ENCODE measurements at regions not wholly inside any gene's neighbourhood (a gene's known extent, or its start where the extent isn't known, plus 50 kb on each side); places are given as distances from the start of the nearest gene placed in this dataset.

GRCh38 chr12:94872671-94872970 is 130.9 kb downstream of the NDUFA12 start:
- peaks cover 54% of the 10 kb centered on the region for H3K27me3 ChIP-seq (ENCODE audit: insufficient read depth, low read length)
- no peak overlapping the region for H3K4me3 ChIP-seq (ENCODE audit: low read length)
- H3K36me3 ChIP-seq (ENCODE audit: insufficient read depth, low read length): no peaks in the 10 kb centered on the region
- H2AFZ ChIP-seq (ENCODE audit: low read depth, low read length): no peak overlapping the region
- no peaks in the 10 kb centered on the region for H3K9me3 ChIP-seq (ENCODE audit: low read length)
- H3K4me1 ChIP-seq (ENCODE audit: insufficient read depth, low read length): peaks cover 6% of the 10 kb centered on the region

GRCh38 chr12:94872007-94872653 is 131.4 kb downstream of the NDUFA12 start:
- no peaks in the 10 kb centered on the region for H3K9me3 ChIP-seq (ENCODE audit: low read length)
- H3K27me3 ChIP-seq (ENCODE audit: insufficient read depth, low read length): peaks cover 54% of the 10 kb centered on the region
- H3K4me1 ChIP-seq (ENCODE audit: insufficient read depth, low read length): peaks cover 6% of the 10 kb centered on the region
- no peak overlapping the region for H3K4me3 ChIP-seq (ENCODE audit: low read length)
- H2AFZ ChIP-seq (ENCODE audit: low read depth, low read length): no peak overlapping the region
- no peaks in the 10 kb centered on the region for H3K36me3 ChIP-seq (ENCODE audit: insufficient read depth, low read length)

- Histone ChIP-seq H2AFZ (ENCODE audit: low read depth, low read length) (no peak overlapping the region), H3K4me1 (ENCODE audit: insufficient read depth, low read length) (peaks cover 6% of the 10 kb centered on the region), H3K27me3 (ENCODE audit: insufficient read depth, low read length) (peaks cover 53% of the 10 kb centered on the region), H3K4me3 (ENCODE audit: low read length) (no peak overlapping the region), H3K36me3 (ENCODE audit: insufficient read depth, low read length) (no peaks in the 10 kb centered on the region), H3K9me3 (ENCODE audit: low read length) (no peaks in the 10 kb centered on the region)
These were observed 133.0 kb downstream of the NDUFA12 start for GRCh38 chr12:94870511-94870910.

- Histone ChIP-seq H3K27me3 (ENCODE audit: insufficient read depth, low read length) (peaks cover 30% of the 10 kb centered on the region), H3K4me3 (ENCODE audit: low read length) (no peak overlapping the region), H2AFZ (ENCODE audit: low read depth, low read length) (no peak overlapping the region), H3K4me1 (ENCODE audit: insufficient read depth, low read length) (no peaks in the 10 kb centered on the region), H3K9me3 (ENCODE audit: low read length) (no peaks in the 10 kb centered on the region), H3K36me3 (ENCODE audit: insufficient read depth, low read length) (no peaks in the 10 kb centered on the region)
These were observed 135.3 kb downstream of the NDUFA12 start for GRCh38 chr12:94868161-94868560.

GRCh38 chr12:94867066-94867855 is 136.2 kb downstream of the NDUFA12 start:
- Histone ChIP-seq H3K36me3 (ENCODE audit: insufficient read depth, low read length) (no peaks in the 10 kb centered on the region), H3K27me3 (ENCODE audit: insufficient read depth, low read length) (peaks cover 21% of the 10 kb centered on the region), H3K9me3 (ENCODE audit: low read length) (no peaks in the 10 kb centered on the region), H3K4me1 (ENCODE audit: insufficient read depth, low read length) (no peaks in the 10 kb centered on the region), H2AFZ (ENCODE audit: low read depth, low read length) (no peak overlapping the region), H3K4me3 (ENCODE audit: low read length) (no peak overlapping the region)

- Histone ChIP-seq H3K36me3 (ENCODE audit: insufficient read depth, low read length) (no peaks in the 10 kb centered on the region), H3K4me3 (ENCODE audit: low read length) (no peak overlapping the region), H3K9me3 (ENCODE audit: low read length) (no peaks in the 10 kb centered on the region), H3K4me1 (ENCODE audit: insufficient read depth, low read length) (no peaks in the 10 kb centered on the region), H2AFZ (ENCODE audit: low read depth, low read length) (no peak overlapping the region), H3K27me3 (ENCODE audit: insufficient read depth, low read length) (peaks cover 5% of the 10 kb centered on the region)
These were observed 138.5 kb downstream of the NDUFA12 start for GRCh38 chr12:94864987-94865386.

GRCh38 chr12:94863321-94864035 is 140.0 kb downstream of the NDUFA12 start:
- no peak overlapping the region for H3K4me3 ChIP-seq (ENCODE audit: low read length)
- no peak overlapping the region for H2AFZ ChIP-seq (ENCODE audit: low read depth, low read length)
- H3K9me3 ChIP-seq (ENCODE audit: low read length): no peaks in the 10 kb centered on the region
- peaks cover 2% of the 10 kb centered on the region for H3K27me3 ChIP-seq (ENCODE audit: insufficient read depth, low read length)
- H3K36me3 ChIP-seq (ENCODE audit: insufficient read depth, low read length): no peaks in the 10 kb centered on the region
- H3K4me1 ChIP-seq (ENCODE audit: insufficient read depth, low read length): no peaks in the 10 kb centered on the region

- Histone ChIP-seq H3K27me3 (ENCODE audit: insufficient read depth, low read length) (peaks cover 2% of the 10 kb centered on the region), H3K36me3 (ENCODE audit: insufficient read depth, low read length) (no peaks in the 10 kb centered on the region), H2AFZ (ENCODE audit: low read depth, low read length) (no peak overlapping the region), H3K9me3 (ENCODE audit: low read length) (no peaks in the 10 kb centered on the region), H3K4me1 (ENCODE audit: insufficient read depth, low read length) (no peaks in the 10 kb centered on the region), H3K4me3 (ENCODE audit: low read length) (no peak overlapping the region)
These were observed 141.1 kb downstream of the NDUFA12 start for GRCh38 chr12:94862421-94862820.

GRCh38 chr12:94856324-94856723 is 147.2 kb downstream of the NDUFA12 start:
- H3K9me3 ChIP-seq (ENCODE audit: low read length): no peaks in the 10 kb centered on the region
- H3K27me3 ChIP-seq (ENCODE audit: insufficient read depth, low read length): no peaks in the 10 kb centered on the region
- H2AFZ ChIP-seq (ENCODE audit: low read depth, low read length): no peak overlapping the region
- H3K36me3 ChIP-seq (ENCODE audit: insufficient read depth, low read length): no peaks in the 10 kb centered on the region
- no peak overlapping the region for H3K4me3 ChIP-seq (ENCODE audit: low read length)
- no peaks in the 10 kb centered on the region for H3K4me1 ChIP-seq (ENCODE audit: insufficient read depth, low read length)

GRCh38 chr12:94855853-94856252 is 147.6 kb downstream of the NDUFA12 start:
- Histone ChIP-seq H3K36me3 (ENCODE audit: insufficient read depth, low read length) (no peaks in the 10 kb centered on the region), H3K4me1 (ENCODE audit: insufficient read depth, low read length) (no peaks in the 10 kb centered on the region), H3K27me3 (ENCODE audit: insufficient read depth, low read length) (no peaks in the 10 kb centered on the region), H3K4me3 (ENCODE audit: low read length) (no peak overlapping the region), H2AFZ (ENCODE audit: low read depth, low read length) (no peak overlapping the region), H3K9me3 (ENCODE audit: low read length) (no peaks in the 10 kb centered on the region)

- Histone ChIP-seq H2AFZ (ENCODE audit: low read depth, low read length) (no peak overlapping the region), H3K4me3 (ENCODE audit: low read length) (no peak overlapping the region), H3K4me1 (ENCODE audit: insufficient read depth, low read length) (no peaks in the 10 kb centered on the region), H3K36me3 (ENCODE audit: insufficient read depth, low read length) (no peaks in the 10 kb centered on the region), H3K9me3 (ENCODE audit: low read length) (no peaks in the 10 kb centered on the region), H3K27me3 (ENCODE audit: insufficient read depth, low read length) (no peaks in the 10 kb centered on the region)
These were observed 152.0 kb downstream of the NDUFA12 start for GRCh38 chr12:94851396-94852028.

GRCh38 chr12:94849411-94849976 is 154.0 kb downstream of the NDUFA12 start:
- no peaks in the 10 kb centered on the region for H3K4me1 ChIP-seq (ENCODE audit: insufficient read depth, low read length)
- no peaks in the 10 kb centered on the region for H3K36me3 ChIP-seq (ENCODE audit: insufficient read depth, low read length)
- no peak overlapping the region for H2AFZ ChIP-seq (ENCODE audit: low read depth, low read length)
- no peaks in the 10 kb centered on the region for H3K9me3 ChIP-seq (ENCODE audit: low read length)
- H3K27me3 ChIP-seq (ENCODE audit: insufficient read depth, low read length): no peaks in the 10 kb centered on the region
- no peak overlapping the region for H3K4me3 ChIP-seq (ENCODE audit: low read length)

- Histone ChIP-seq H3K27me3 (ENCODE audit: insufficient read depth, low read length) (peaks cover 2% of the 10 kb centered on the region), H3K36me3 (ENCODE audit: insufficient read depth, low read length) (no peaks in the 10 kb centered on the region), H3K9me3 (ENCODE audit: low read length) (no peaks in the 10 kb centered on the region), H2AFZ (ENCODE audit: low read depth, low read length) (no peak overlapping the region), H3K4me3 (ENCODE audit: low read length) (no peak overlapping the region), H3K4me1 (ENCODE audit: insufficient read depth, low read length) (no peaks in the 10 kb centered on the region)
These were observed 154.5 kb downstream of the NDUFA12 start for GRCh38 chr12:94848966-94849365.
